IPS DF 4.7 (cell line): ENCODE measurements at regions not wholly inside any gene's neighbourhood (a gene's known extent, or its start where the extent isn't known, plus 50 kb on each side); places are given as distances from the start of the nearest gene placed in this dataset.
"Not testable (repeated sequence)": the region's sequence is repeated elsewhere in the genome, so short reads cannot be mapped to it uniquely, and the experiment has no call there.

Experiments used
- DNase-seq: peaks from one replicate; pipeline ENCODE4 v3.0.0-alpha.2; 2013; ENCODE audit warnings: low spot score; ENCODE audit errors: extremely low read depth

GRCh38 chr2:82268446-82268845, 1963.9 kb upstream of the LRRTM1 start:
- no peak for DNase-seq

DNA sequence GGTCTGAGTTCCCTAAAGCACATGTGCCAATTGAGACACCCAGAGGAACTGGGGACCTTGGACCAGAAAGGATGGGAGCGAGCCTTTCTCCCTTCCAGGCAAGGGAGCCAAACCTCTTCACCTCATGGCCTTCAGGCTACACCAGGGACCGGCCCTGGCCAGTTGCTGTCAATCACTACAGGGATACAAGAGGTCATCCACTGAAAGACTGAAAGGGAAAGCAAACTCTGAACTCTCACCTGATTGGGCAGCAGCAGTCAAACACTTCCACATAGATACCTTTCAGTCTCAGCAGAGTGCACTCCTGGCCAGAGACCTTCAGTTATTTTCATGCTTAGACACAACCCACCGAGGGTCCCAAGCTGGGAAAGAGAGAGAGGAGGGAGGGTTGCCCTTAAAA, 1956.0 kb upstream of the LRRTM1 start:
- DNase-seq, result no peak

GRCh38 chr2:82259551-82259950, 1955.0 kb upstream of the LRRTM1 start:
- no peak for DNase-seq

- no peak for DNase-seq
These were observed 1953.4 kb upstream of the LRRTM1 start for GRCh38 chr2:82257796-82258555.

- DNase-seq, result no peak
These were observed 1952.6 kb upstream of the LRRTM1 start for GRCh38 chr2:82256983-82257632.

- no peak for DNase-seq
These were observed 1951.7 kb upstream of the LRRTM1 start for GRCh38 chr2:82256288-82256687.

DNA sequence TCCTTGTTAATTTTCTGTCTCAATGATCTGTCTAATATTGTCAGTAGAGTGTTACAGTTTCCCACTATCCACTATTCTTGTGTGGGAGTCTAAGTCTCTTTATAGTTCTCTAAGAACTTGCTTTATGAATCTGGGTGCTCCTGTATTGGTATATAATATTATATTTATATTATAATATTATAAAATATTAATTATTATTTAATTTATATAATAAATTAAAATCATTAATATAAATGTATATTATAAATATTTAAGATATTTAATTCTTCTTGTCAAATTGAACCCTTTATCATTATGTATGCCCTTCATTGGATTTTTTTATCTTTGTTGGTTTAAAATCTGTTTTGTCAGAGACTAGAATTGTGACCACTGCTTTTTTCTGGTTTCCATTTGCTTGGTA, 1950.2 kb upstream of the LRRTM1 start:
- DNase-seq, result no peak

GRCh38 chr2:82246220-82246775, 1941.7 kb upstream of the LRRTM1 start:
- DNase-seq, result no peak

DNA sequence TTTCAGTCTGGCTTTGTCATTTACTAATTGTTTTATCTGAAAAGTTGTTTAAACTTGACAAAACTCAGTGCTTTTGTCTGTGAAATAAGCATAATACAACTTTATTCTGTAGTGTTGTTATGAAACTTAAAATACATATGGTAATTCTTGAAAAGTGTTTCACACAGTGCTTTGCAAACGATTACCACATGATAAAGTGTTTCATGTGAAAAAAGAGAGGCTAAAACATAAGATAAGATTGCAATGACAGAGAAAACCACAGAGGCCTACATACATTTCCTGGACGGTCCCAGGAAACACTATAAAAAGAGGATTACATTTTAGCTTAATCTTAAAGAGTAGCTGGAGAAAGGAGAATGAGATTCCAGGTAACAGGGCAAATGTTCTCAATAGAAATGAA, 1934.6 kb upstream of the LRRTM1 start:
- DNase-seq, result no peak

GRCh38 chr2:82237994-82238662, 1933.6 kb upstream of the LRRTM1 start:
- DNase-seq, result no peak

DNA sequence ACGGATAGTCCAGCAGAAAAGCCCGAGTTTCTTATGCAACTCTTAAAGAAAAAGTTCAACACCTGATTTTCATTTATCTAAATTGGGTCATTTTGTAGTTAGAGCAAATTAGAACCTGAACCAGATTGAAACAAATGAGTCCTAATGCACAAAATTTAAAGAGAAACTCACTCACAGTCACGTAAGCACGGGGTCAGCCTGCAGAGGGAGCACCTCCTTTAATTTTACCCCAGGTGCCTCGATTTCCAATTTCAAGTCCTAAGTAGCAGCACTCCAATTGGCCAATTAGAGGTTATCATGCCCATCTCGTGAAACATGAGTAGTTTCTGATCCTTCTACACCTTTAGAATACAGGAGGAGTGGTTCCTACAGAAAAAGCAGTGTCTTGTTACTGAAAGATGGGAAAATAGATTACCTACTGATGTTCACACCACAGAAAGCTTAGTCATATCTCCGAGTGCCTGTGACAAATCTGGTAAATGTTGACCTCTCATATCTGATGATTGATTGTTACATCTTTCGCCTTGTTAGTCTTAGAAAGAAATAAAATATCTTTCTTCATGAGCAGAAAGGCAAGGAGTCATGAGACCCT, 1929.8 kb upstream of the LRRTM1 start:
- DNase-seq, result no peak

DNA sequence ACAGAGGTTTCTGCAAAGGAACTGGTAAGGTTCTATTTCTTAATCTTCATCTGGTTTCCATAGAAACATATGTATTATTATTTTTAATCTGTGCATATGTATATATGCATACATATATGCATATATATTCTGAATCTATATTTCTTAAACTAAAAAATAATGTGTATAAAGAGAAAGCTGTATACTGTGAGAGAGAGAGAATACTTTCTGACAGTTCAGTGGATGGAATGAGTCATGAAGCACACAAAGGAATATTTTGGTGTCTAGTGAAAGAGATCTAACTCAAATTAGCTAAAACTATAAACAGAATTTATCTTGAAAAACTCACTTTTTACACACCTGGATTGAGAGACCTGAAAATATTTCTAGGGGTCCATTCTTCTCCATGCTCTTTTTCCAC, 1929.3 kb upstream of the LRRTM1 start:
- DNase-seq, result no peak

- no peak for DNase-seq
These were observed 1925.9 kb upstream of the LRRTM1 start for GRCh38 chr2:82230406-82230805.

- DNase-seq, result no peak
These were observed 1921.9 kb upstream of the LRRTM1 start for GRCh38 chr2:82226441-82226840.

DNA sequence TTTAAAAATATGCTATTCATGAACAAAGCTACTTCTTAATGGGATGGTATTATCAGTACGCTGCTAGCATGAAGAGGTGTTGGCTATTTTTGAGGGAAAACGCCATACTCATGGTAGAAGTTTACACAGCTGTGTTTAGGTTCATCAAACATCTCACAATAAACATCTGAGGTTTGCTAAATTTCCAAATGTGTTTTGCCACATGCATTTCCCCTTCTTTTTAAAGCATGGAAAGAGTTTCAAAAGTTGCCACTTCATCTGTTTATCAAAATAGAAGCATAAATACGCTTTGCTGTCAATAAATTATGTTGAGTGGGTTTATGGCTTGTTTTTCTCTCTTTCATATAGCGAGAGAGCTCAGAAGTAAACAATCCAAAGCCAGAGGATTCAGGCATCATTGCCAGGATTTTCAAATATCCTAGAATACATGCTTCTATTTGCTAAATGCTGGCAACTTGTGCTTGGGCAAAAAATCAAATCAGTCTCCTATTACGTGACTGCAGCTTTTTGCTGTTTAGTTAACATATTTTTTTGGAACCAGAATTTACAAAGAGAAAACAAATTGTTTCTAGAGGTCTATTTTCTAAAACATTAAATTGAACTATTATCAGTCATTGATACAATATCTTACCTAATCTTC, 1919.9 kb upstream of the LRRTM1 start:
- DNase-seq, result no peak

- no peak for DNase-seq
These were observed 1910.7 kb upstream of the LRRTM1 start for GRCh38 chr2:82215212-82215611.

DNA sequence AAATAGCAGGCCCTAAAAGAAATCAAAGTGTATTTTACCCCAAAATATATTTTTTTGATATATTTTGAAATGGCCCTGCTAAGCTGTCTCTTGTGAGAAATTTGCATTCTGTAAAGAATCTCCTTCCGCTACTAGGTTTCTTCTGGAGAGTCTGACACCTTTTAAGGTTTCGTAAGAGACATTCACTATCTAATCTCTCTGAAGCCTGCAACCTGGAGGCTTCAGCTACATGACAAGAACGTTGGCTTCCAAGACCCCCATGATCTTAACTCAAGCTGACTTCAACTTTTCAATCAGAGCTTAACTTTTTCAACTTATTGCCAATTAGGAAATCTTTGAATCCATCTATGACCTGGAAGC, 1894.9 kb upstream of the LRRTM1 start:
- no peak for DNase-seq

GRCh38 chr2:82198809-82199492, 1894.4 kb upstream of the LRRTM1 start:
- peak; percentile 46 for DNase-seq

DNA sequence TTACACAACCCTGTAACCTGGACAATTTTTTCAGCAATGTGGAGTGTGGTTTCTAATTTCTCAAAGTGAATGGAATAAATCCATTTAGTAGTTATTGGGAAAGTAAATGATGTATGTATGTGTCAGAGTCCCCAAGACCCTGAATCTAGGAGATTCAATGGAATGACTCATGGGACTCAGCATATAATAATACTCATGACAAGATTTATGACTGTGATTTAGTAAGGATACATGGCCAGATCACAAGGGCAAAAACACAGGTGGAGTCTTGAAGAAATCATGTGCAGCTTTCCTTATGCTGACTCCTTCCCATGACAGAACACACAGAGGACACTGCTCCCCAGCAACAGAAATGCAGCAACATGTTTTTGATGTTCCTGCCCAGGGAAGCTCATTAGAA, 1877.7 kb upstream of the LRRTM1 start:
- no peak for DNase-seq

- not testable (repeated sequence) for DNase-seq
These were observed 1870.7 kb upstream of the LRRTM1 start for GRCh38 chr2:82175210-82175609.

DNA sequence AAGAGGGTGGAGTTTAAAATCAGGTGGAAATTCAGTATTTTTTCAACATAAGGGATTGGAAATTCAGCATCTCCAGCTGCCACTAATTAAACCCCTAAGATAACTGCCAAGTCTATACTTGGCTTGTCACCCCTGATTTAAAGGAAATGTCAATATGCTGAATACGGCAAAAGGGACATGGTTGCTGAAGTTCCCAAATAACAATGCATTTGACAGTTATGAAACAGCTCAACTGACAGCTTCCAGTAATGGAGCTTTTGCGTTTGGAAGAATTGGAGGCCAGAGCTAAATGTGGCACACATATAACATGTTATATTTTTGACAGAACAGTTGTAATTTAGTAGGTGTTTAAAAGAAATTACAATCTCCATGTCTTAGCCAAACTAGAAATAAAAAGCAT, 1867.9 kb upstream of the LRRTM1 start:
- DNase-seq, result no peak
